A673 (cell line): ENCODE measurements at regions not wholly inside any gene's neighbourhood (a gene's known extent, or its start where the extent isn't known, plus 50 kb on each side); places are given as distances from the start of the nearest gene placed in this dataset.

Source experiments
- BruUV-seq: library from RNA; stranded (reverse); fragments of 400-500 nt; replicated peaks from 2 replicates; lab custom pipeline; 2021; lab: Mats Ljungman, UMichigan
- CTCF ChIA-PET: fragments of 300-600 bp; sonication (Branson Sonifier 250); formaldehyde crosslinking; loops from one replicate; lab custom pipeline; 2022; ENCODE audit warnings: antibody characterized with exemption; lab: Charles Lee
- POLR2A ChIA-PET: fragments of 300-600 bp; sonication (Branson Sonifier 250); formaldehyde crosslinking; loops from one replicate; lab custom pipeline; 2022; ENCODE audit warnings: antibody characterized with exemption; ENCODE audit not compliant: low non-redundant PET; lab: Charles Lee
- DNase-seq: peaks from one replicate; pipeline ENCODE4 v3.0.0-alpha.2; 2015; ENCODE audit warnings: low spot score
- H3K27ac ChIP-seq: fragments of 200-600 bp; sonication (generic); 2 replicates; pipeline ENCODE4 v1.5.1; 2016; ENCODE audit warnings: mixed run types, low read depth, mild to moderate bottlenecking, mixed read lengths, antibody characterized with exemption, low read length; ENCODE audit not compliant: poor library complexity, severe bottlenecking
- H3K27me3 ChIP-seq: fragments of 200-600 bp; sonication (generic); replicated peaks from 2 replicates; pipeline ENCODE4 v1.6.1; 2017; ENCODE audit warnings: mixed run types, low read depth, mild to moderate bottlenecking, mixed read lengths, antibody characterized with exemption, low read length; ENCODE audit not compliant: insufficient read depth, poor library complexity
- H3K36me3 ChIP-seq: fragments of 200-600 bp; sonication (generic); 2 replicates; pipeline ENCODE4 v1.6.1; 2016; ENCODE audit warnings: mixed run types, mild to moderate bottlenecking, mixed read lengths, antibody characterized with exemption, low read length; ENCODE audit not compliant: insufficient read depth, poor library complexity, severe bottlenecking
- H3K4me1 ChIP-seq: fragments of 200-600 bp; sonication (generic); 2 replicates; pipeline ENCODE4 v1.6.1; 2017; ENCODE audit warnings: mixed run types, mild to moderate bottlenecking, mixed read lengths, antibody characterized with exemption, low read length; ENCODE audit not compliant: insufficient read depth, poor library complexity, severe bottlenecking
- H3K4me3 ChIP-seq: fragments of 200-600 bp; sonication (generic); 2 replicates; pipeline ENCODE4 v1.5.1; 2016; ENCODE audit warnings: low read depth, mixed run types, mild to moderate bottlenecking, mixed read lengths, low read length; ENCODE audit not compliant: poor library complexity, severe bottlenecking
- H3K9me3 ChIP-seq: fragments of 200-600 bp; sonication (generic); 2 replicates; pipeline ENCODE4 v1.6.1; 2016; ENCODE audit warnings: mixed run types, low read depth, mild to moderate bottlenecking, mixed read lengths, antibody characterized with exemption, low read length; ENCODE audit not compliant: poor library complexity, severe bottlenecking
- CTCF ChIP-seq: fragments of 300-800, 200-600 bp; sonication (generic); conservative IDR thresholded peaks from 2 replicates; pipeline ENCODE4 v1.5.1; 2017; ENCODE audit warnings: low read depth, mild to moderate bottlenecking, antibody characterized with exemption, low read length, moderate library complexity, mixed read lengths
- EZH2 ChIP-seq: fragments of 200-600 bp; sonication (generic); IDR thresholded peaks from 2 replicates; pipeline ENCODE4 v1.6.1; 2017; ENCODE audit warnings: borderline replicate concordance, low read depth, mild to moderate bottlenecking, mixed read lengths, antibody characterized with exemption, low read length; ENCODE audit not compliant: poor library complexity, severe bottlenecking
- intact Hi-C: fragments of 100-400 bp; cut with micrococcal nuclease; formaldehyde crosslinking; loops from one replicate; pipeline ENCODE4 v1.10.0; 2022; ENCODE audit not compliant: unreplicated experiment

GRCh38 chr10:32204606-32205005 is 142.4 kb downstream of the EPC1 start:
- Histone ChIP-seq H3K4me3 (no peak overlapping the region), H3K27me3 (no peaks in the 10 kb centered on the region), H3K9me3 (no peaks in the 10 kb centered on the region), H3K4me1 (no peaks in the 10 kb centered on the region), H3K27ac (no peak overlapping the region), H3K36me3 (no peaks in the 10 kb centered on the region)
- BruUV-seq: no TSS peak
- intact Hi-C loops: loop anchor here (10.0 kb wide), 2 partner anchors 340 to 370 kb away; no protein-coding TSS in a partner anchor
- ChIA-PET POLR2A (interaction anchor here (0.5 kb wide), 1 partner anchor 1523 kb away, joined by 5 read pairs; no protein-coding TSS in a partner anchor), CTCF (interaction anchor here (0.6 kb wide), 1 partner anchor 279 kb away, joined by 3 read pairs; no protein-coding TSS in a partner anchor)
- no peak for TF ChIP-seq EZH2
- no peak for TF ChIP-seq CTCF
- DNase-seq: no peak

GRCh38 chr10:32199714-32200394 is 143.6 kb upstream of the KIF5B start:
- no peak for DNase-seq
- Histone ChIP-seq H3K4me1 (no peaks in the 10 kb centered on the region), H3K9me3 (no peaks in the 10 kb centered on the region), H3K27ac (no peak overlapping the region), H3K36me3 (no peaks in the 10 kb centered on the region), H3K27me3 (no peaks in the 10 kb centered on the region), H3K4me3 (no peak overlapping the region)
- TF ChIP-seq CTCF: no peak
- no peak for TF ChIP-seq EZH2
- ChIA-PET CTCF (no interaction called here), POLR2A (no interaction called here)
- intact Hi-C loops: loop anchor here (10.0 kb wide), 3 partner anchors 145 to 365 kb away; partner anchors contain the start of gene EPC1
- BruUV-seq: no TSS peak

GRCh38 chr10:32197423-32197822 is 141.2 kb upstream of the KIF5B start:
- no peaks in the 10 kb centered on the region for H3K27me3 ChIP-seq
- CTCF ChIA-PET: no interaction called here
- POLR2A ChIA-PET: no interaction called here
- no peaks in the 10 kb centered on the region for H3K4me1 ChIP-seq
- H3K4me3 ChIP-seq: no peak overlapping the region
- no peaks in the 10 kb centered on the region for H3K36me3 ChIP-seq
- H3K27ac ChIP-seq: no peak overlapping the region
- no peak for TF ChIP-seq EZH2
- no peak for TF ChIP-seq CTCF
- DNase-seq: no peak
- H3K9me3 ChIP-seq: no peaks in the 10 kb centered on the region
- intact Hi-C loops: loop anchor here (10.0 kb wide), 1 partner anchor 147 kb away; the partner anchor contains the start of gene EPC1
- BruUV-seq: no TSS peak
